K562 (cell line): ENCODE measurements at regions not wholly inside any gene's neighbourhood (a gene's known extent, or its start where the extent isn't known, plus 50 kb on each side); places are given as distances from the start of the nearest gene placed in this dataset.

Experiments
- ATAC-seq: fragments of 200-7000 bp; cut with Tn5 transposase; 3 replicates; pipeline ENCODE4 v1.9.1; 2020; ENCODE audit warnings: moderate library complexity
- BruUV-seq: library from RNA; stranded (reverse); fragments of 400-500 nt; replicated peaks from 2 replicates; lab custom pipeline; 2021; lab: Mats Ljungman, UMichigan
- CTCF ChIA-PET: fragments of 300-600 bp; formaldehyde crosslinking; extraction: SDS; loops from one replicate; lab custom pipeline; 2021; ENCODE audit warnings: low intra/inter-chr PET ratio; lab: Yijun Ruan, JAX
- POLR2A ChIA-PET: fragments of 300-600, 350-650 bp; sonication (Branson Sonifier 250); formaldehyde crosslinking; extraction: SDS; loops from one replicate; lab custom pipeline; 2021; ENCODE audit warnings: antibody characterized with exemption, inconsistent platforms; lab: Yijun Ruan, JAX
- DNase-seq, 4 experiments: peaks; one replicate each; pipeline versions ENCODE4 v3.0.0 to v3.0.0-alpha.2; 2011 to 2018; ENCODE audit warnings: low spot score in 3 of 4, mixed read lengths in 3 of 4; ENCODE audit errors: extremely low read depth in 1 of 4
- FAIRE-seq: peaks from 2 replicates; lab custom pipeline; 2011; peaks lifted over from hg19 to GRCh38; lab: Jason Lieb, UNC
- H2AFZ ChIP-seq: 2 replicates; pipeline ENCODE4 v1.6.0; 2011; ENCODE audit warnings: low read depth, low read length, control low read depth, inconsistent platforms
- H3K27ac ChIP-seq: fragments of 200-600 bp; 3 replicates; pipeline ENCODE4 v1.8.0; 2011; ENCODE audit warnings: low read depth, mild to moderate bottlenecking, control low read depth, inconsistent platforms, low read length, moderate library complexity, mixed read lengths; ENCODE audit errors: extremely low read depth
- H3K27me3 ChIP-seq, 2 experiments: fragments of 300-600 bp in 1 of 2; 2 replicates in 1 of 2; 3 replicates in 1 of 2; pipeline versions ENCODE4 v1.6.0 to v1.8.0; 2011; ENCODE audit warnings: inconsistent platforms in 2 of 2, low read length in 2 of 2, mild to moderate bottlenecking in 1 of 2, mixed read lengths in 1 of 2, moderate library complexity in 1 of 2; ENCODE audit not compliant: control insufficient read depth in 2 of 2, insufficient read depth in 2 of 2
- H3K36me3 ChIP-seq: fragments of 300-600 bp; 3 replicates; pipeline ENCODE4 v1.8.0; 2011; ENCODE audit warnings: mild to moderate bottlenecking, low read length, inconsistent platforms; ENCODE audit not compliant: control insufficient read depth, insufficient read depth
- H3K4me1 ChIP-seq, 2 experiments: fragments of 200-600 bp in 1 of 2; replicated peaks in 1 of 2; 2 replicates in 1 of 2; 3 replicates in 1 of 2; pipeline versions ENCODE4 v1.5.1 to v1.8.0; 2011; ENCODE audit warnings: inconsistent platforms in 2 of 2, low read length in 2 of 2, mild to moderate bottlenecking in 1 of 2, mixed read lengths in 1 of 2, moderate library complexity in 1 of 2; ENCODE audit not compliant: control insufficient read depth in 2 of 2, insufficient read depth in 2 of 2
- H3K4me2 ChIP-seq: 2 replicates; pipeline ENCODE4 v1.6.1; 2011; ENCODE audit warnings: low read length, control low read depth, inconsistent platforms, mixed read lengths; ENCODE audit not compliant: insufficient read depth
- H3K4me3 ChIP-seq: fragments of 200-600 bp; sonication (generic), shearing (Covaris generic); 2 replicates; pipeline ENCODE4 v1.5.1; 2016; ENCODE audit warnings: control low read depth, inconsistent platforms
- H3K79me2 ChIP-seq: fragments of 200-600 bp; 3 replicates; pipeline ENCODE4 v1.8.0; 2011; ENCODE audit warnings: low read length, inconsistent platforms; ENCODE audit not compliant: control insufficient read depth, insufficient read depth
- H3K9ac ChIP-seq, 2 experiments: 2 replicates each; pipeline versions ENCODE4 v1.6.0 to v1.6.1; 2011; ENCODE audit warnings: low read depth in 2 of 2, low read length in 2 of 2, control low read depth in 1 of 2, inconsistent platforms in 1 of 2, mild to moderate bottlenecking in 1 of 2, mixed read lengths in 1 of 2; ENCODE audit not compliant: insufficient read depth in 1 of 2
- H3K9me1 ChIP-seq: one replicate; pipeline ENCODE4 v1.6.0; 2011; ENCODE audit warnings: inconsistent platforms, mild to moderate bottlenecking, low read length, moderate library complexity; ENCODE audit not compliant: control insufficient read depth, insufficient read depth
- H3K9me3 ChIP-seq: replicated peaks from 2 replicates; pipeline ENCODE4 v1.5.1; 2011; ENCODE audit warnings: low read depth, low read length, inconsistent platforms; ENCODE audit not compliant: control insufficient read depth, insufficient read depth
- H4K20me1 ChIP-seq: replicated peaks from 2 replicates; pipeline ENCODE4 v1.6.1; 2011; ENCODE audit warnings: low read length, inconsistent platforms, mixed read lengths; ENCODE audit not compliant: control insufficient read depth, insufficient read depth
- ATF1 ChIP-seq, 2 experiments: fragments of 450-650 bp in 1 of 2; IDR thresholded peaks; 2 replicates each; pipeline ENCODE4 v1.6.1; 2016; ENCODE audit warnings: missing compliant biosample characterization in 1 of 2, missing genetic modification characterization in 1 of 2
- ESRRB ChIP-seq: fragments of 250-450 bp; sonication (Bioruptor Pico); IDR thresholded peaks from 2 replicates; pipeline ENCODE4 v1.5.0; 2020; ENCODE audit warnings: mild to moderate bottlenecking, moderate library complexity, borderline replicate concordance
- MTF1 ChIP-seq: fragments of 250-450 bp; sonication (Bioruptor Pico); IDR thresholded peaks from 2 replicates; pipeline ENCODE4 v1.9.0; 2021; ENCODE audit warnings: moderate library complexity, mild to moderate bottlenecking, inconsistent platforms, borderline replicate concordance
- ZKSCAN1 ChIP-seq: fragments of 150-350 bp; IDR thresholded peaks from 2 replicates; pipeline ENCODE4 v1.6.1; 2016; ENCODE audit warnings: low read depth, low read length
- WGBS: fragments of 100-300 bp; shearing (Covaris generic); methylation state at CpG from one replicate; pipeline ENCODE4 v1.1.6; 2016; ENCODE audit warnings: low coverage, mixed read lengths; ENCODE audit not compliant: insufficient coverage; ENCODE audit errors: missing lambda C conversion rate; 5-methylcytosine and 5-hydroxymethylcytosine counted together
- in situ Hi-C: fragments of 300-500 bp; cut with MboI; formaldehyde crosslinking; loops from 4 replicates; pipeline ENCODE4 v1.15.0; 2018; ENCODE audit warnings: inconsistent platforms, mixed read lengths
- intact Hi-C: fragments of 100-400 bp; cut with micrococcal nuclease; formaldehyde crosslinking; loops from 2 replicates; pipeline ENCODE4 v1.14.2; 2022

- H3K9me1 ChIP-seq: no peaks in the 10 kb centered on the region
- no peak overlapping the region for H3K27ac ChIP-seq
- H3K9ac ChIP-seq: no peak overlapping the region
- no peak for TF ChIP-seq ESRRB (CRISPR knock-in tag)
- TF ChIP-seq MTF1 (CRISPR knock-in tag): no peak
- WGBS: 0% methylated on average over 1 of the region's 1 CpG
- in situ Hi-C loops (no loop called here), intact Hi-C loops (no loop called here)
- H3K4me1 ChIP-seq: no peaks in the 10 kb centered on the region
- no peak overlapping the region for H2AFZ ChIP-seq
- no peak for ATAC-seq
- H4K20me1 ChIP-seq: no peaks in the 10 kb centered on the region
- H3K4me2 ChIP-seq: no peak overlapping the region
- H3K27me3 ChIP-seq: no peaks in the 10 kb centered on the region; a peak in 1 of 5 replicates
- no peaks in the 10 kb centered on the region for H3K9me3 ChIP-seq
- no peak for DNase-seq
- CTCF ChIA-PET: no interaction called here
- no peak overlapping the region for H3K4me3 ChIP-seq
- POLR2A ChIA-PET: interaction anchor here (0.6 to 1.3 kb wide), 2 partner anchors 11 to 27 kb away, joined by 3 read pairs; no protein-coding TSS in a partner anchor
- FAIRE-seq: no peak
- H3K79me2 ChIP-seq: no peaks in the 10 kb centered on the region
- no TSS peak for BruUV-seq
- H3K36me3 ChIP-seq: no peaks in the 10 kb centered on the region
Observed at GRCh38 chr20:4532772-4533171, 153.5 kb upstream of the PRNP start.

- WGBS: 0% methylated on average over 1 of the region's 1 CpG
- Histone ChIP-seq H3K4me1 (no peaks in the 10 kb centered on the region), H3K79me2 (no peaks in the 10 kb centered on the region), H3K9ac (no peak overlapping the region), H3K9me3 (no peaks in the 10 kb centered on the region)
- FAIRE-seq: no peak
- in situ Hi-C loops: no loop called here
- POLR2A ChIA-PET: no interaction called here
- TF ChIP-seq ATF1 (CRISPR knock-in tag; IDR thresholded peaks at IDR 0.05) (no peak), ATF1 (tag; IDR thresholded peaks at IDR 0.05) (no peak), ZKSCAN1 (no peak)
- TF ChIP-seq, all 486 proteins: peak for 0
- no peak overlapping the region for H3K4me2 ChIP-seq
- H3K27me3 ChIP-seq: no peaks in the 10 kb centered on the region
- CTCF ChIA-PET: no interaction called here
- no peak overlapping the region for H3K27ac ChIP-seq
- H3K4me3 ChIP-seq: no peak overlapping the region
- no peak for ATAC-seq
- H3K36me3 ChIP-seq: no peaks in the 10 kb centered on the region
- H4K20me1 ChIP-seq: no peaks in the 10 kb centered on the region
- intact Hi-C loops: no loop called here
- no peak for DNase-seq
- H3K9me1 ChIP-seq: no peaks in the 10 kb centered on the region
- H2AFZ ChIP-seq: no peak overlapping the region
- BruUV-seq: no TSS peak
Observed at GRCh38 chr20:4524792-4525191, 161.5 kb upstream of the PRNP start.
